ENCODE measurements at regions not wholly inside any gene's neighbourhood (a gene's known extent, or its start where the extent isn't known, plus 50 kb on each side); places are given as distances from the start of the nearest gene placed in this dataset.

- Mint-ChIP-seq H3K36me3 (ENCODE audit: insufficient read depth) (no peaks in the 10 kb centered on the region), H3K4me1 (ENCODE audit: low read depth) (peaks cover 9% of the 10 kb centered on the region), H3K27ac (no peak overlapping the region), H3K9me3 (ENCODE audit: low read depth) (peaks cover 3% of the 10 kb centered on the region), H3K27me3 (no peaks in the 10 kb centered on the region), H3K4me3 (ENCODE audit: low read depth) (no peak overlapping the region)
- DNase-seq (ENCODE audit: low spot score, unreplicated experiment), result peak; percentile 31
- TF ChIP-seq CTCF (IDR thresholded peaks at IDR 0.05; ENCODE audit: unreplicated experiment), result peak; percentile 91
Measured at GRCh38 chr18:27605107-27605834, 420.2 kb upstream of the CHST9 start.

GRCh38 chr18:27604583-27604982 lies 419.5 kb upstream of the CHST9 start:
- Mint-ChIP-seq H3K4me1 (ENCODE audit: low read depth) (peaks cover 9% of the 10 kb centered on the region), H3K9me3 (ENCODE audit: low read depth) (peaks cover 3% of the 10 kb centered on the region), H3K27ac (no peak overlapping the region), H3K36me3 (ENCODE audit: insufficient read depth) (no peaks in the 10 kb centered on the region), H3K27me3 (no peaks in the 10 kb centered on the region), H3K4me3 (ENCODE audit: low read depth) (no peak overlapping the region)
- no peak for DNase-seq (ENCODE audit: low spot score, unreplicated experiment)
- TF ChIP-seq CTCF (IDR thresholded peaks at IDR 0.05; ENCODE audit: unreplicated experiment), result no peak

- peaks cover 3% of the 10 kb centered on the region for H3K9me3 Mint-ChIP-seq (ENCODE audit: low read depth)
- H3K36me3 Mint-ChIP-seq (ENCODE audit: insufficient read depth), result no peaks in the 10 kb centered on the region
Measured at GRCh38 chr18:27602092-27602491, 417.0 kb upstream of the CHST9 start.

GRCh38 chr18:27600245-27600644 lies 415.1 kb upstream of the CHST9 start:
- Mint-ChIP-seq H3K4me3 (ENCODE audit: low read depth) (no peak overlapping the region), H3K9me3 (ENCODE audit: low read depth) (no peaks in the 10 kb centered on the region), H3K4me1 (ENCODE audit: low read depth) (peaks cover 9% of the 10 kb centered on the region), H3K36me3 (ENCODE audit: insufficient read depth) (no peaks in the 10 kb centered on the region), H3K27ac (no peak overlapping the region), H3K27me3 (no peaks in the 10 kb centered on the region)
- TF ChIP-seq CTCF (IDR thresholded peaks at IDR 0.05; ENCODE audit: unreplicated experiment), result no peak
- DNase-seq (ENCODE audit: low spot score, unreplicated experiment), result no peak

More at GRCh38 chr18:27602092-27602491, 417.0 kb upstream of the CHST9 start:
- TF ChIP-seq CTCF (IDR thresholded peaks at IDR 0.05; ENCODE audit: unreplicated experiment), result no peak
- H3K4me1 Mint-ChIP-seq (ENCODE audit: low read depth), result peaks cover 9% of the 10 kb centered on the region
- no peak for DNase-seq (ENCODE audit: low spot score, unreplicated experiment)
- H3K4me3 Mint-ChIP-seq (ENCODE audit: low read depth), result no peak overlapping the region
- no peak overlapping the region for H3K27ac Mint-ChIP-seq
- H3K27me3 Mint-ChIP-seq, result no peaks in the 10 kb centered on the region

GRCh38 chr18:27599202-27599829 lies 414.2 kb upstream of the CHST9 start:
- Mint-ChIP-seq H3K27ac (no peak overlapping the region), H3K9me3 (ENCODE audit: low read depth) (no peaks in the 10 kb centered on the region), H3K36me3 (ENCODE audit: insufficient read depth) (no peaks in the 10 kb centered on the region), H3K4me1 (ENCODE audit: low read depth) (no peaks in the 10 kb centered on the region), H3K4me3 (ENCODE audit: low read depth) (no peak overlapping the region), H3K27me3 (no peaks in the 10 kb centered on the region)
- TF ChIP-seq CTCF (IDR thresholded peaks at IDR 0.05; ENCODE audit: unreplicated experiment), result peak; percentile 95
- DNase-seq (ENCODE audit: low spot score, unreplicated experiment), result peak; percentile 42
